HG03139 (cell line): ENCODE measurements at regions not wholly inside any gene's neighbourhood (a gene's known extent, or its start where the extent isn't known, plus 50 kb on each side); places are given as distances from the start of the nearest gene placed in this dataset.
"Not testable (repeated sequence)": the region's sequence is repeated elsewhere in the genome, so short reads cannot be mapped to it uniquely, and the experiment has no call there.

Source experiments
- ATAC-seq: cut with Tn5 transposase; IDR thresholded peaks from one replicate; pipeline ENCODE4 v1.9.1; 2021; ENCODE audit not compliant: unreplicated experiment

DNA sequence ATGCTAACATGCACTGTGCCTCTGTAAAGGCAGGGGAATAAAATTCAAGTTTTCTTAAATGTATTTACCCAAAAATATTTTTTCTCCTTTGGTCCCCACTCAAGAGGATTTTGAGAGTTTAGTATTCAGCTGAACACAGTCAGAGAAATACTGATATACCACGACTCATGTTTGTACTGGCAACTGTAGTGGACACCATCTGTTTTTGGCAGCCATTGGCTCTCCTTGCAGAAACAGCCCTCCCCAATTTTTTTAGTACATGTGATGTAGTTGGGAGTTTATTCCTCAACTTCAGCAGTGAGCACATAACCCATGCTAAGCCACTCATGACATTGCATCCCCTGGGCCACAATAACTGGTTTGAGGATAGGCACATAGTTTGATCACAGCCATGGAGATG lies 154.8 kb upstream of the POU3F1 start:
- ATAC-seq = no peak

DNA sequence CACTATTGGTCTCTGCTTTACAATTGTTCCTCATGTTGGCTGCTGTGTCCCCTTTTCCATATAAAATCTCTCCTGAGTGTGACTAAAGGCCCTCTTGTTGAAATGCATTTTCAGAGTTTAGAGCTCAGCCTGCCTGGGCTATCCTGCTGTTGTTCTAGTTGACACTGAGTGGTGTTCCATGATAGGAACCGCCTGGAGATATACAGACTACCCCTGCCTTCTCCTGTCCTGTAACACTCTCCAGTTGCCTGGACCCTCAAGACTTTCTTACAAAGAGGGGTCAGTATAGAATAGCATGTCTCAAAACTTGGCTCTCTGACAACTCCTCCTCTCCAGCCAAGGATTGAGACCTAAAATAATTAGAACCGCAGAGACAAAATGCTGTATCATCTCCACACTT lies 152.0 kb upstream of the POU3F1 start:
- ATAC-seq = no peak

DNA sequence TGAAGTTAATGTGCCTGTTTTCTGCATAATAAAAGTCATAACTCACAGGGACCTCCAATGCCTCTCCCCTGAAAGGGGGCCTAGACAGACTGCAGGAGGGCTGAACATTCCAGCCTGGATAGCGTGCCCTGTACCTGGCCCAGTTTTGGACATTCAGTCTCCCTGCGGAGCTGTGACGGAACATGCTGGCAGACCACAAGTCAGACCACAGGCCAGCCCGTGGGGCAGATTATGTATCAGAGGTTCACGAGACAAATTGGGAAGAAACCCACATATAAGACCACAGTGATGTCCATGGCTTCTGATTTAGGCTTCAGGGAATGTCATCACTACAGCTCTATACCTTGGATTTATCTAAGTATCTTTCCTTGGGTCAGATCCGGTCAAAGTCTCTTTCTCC lies 151.5 kb upstream of the POU3F1 start:
- no peak for ATAC-seq

DNA sequence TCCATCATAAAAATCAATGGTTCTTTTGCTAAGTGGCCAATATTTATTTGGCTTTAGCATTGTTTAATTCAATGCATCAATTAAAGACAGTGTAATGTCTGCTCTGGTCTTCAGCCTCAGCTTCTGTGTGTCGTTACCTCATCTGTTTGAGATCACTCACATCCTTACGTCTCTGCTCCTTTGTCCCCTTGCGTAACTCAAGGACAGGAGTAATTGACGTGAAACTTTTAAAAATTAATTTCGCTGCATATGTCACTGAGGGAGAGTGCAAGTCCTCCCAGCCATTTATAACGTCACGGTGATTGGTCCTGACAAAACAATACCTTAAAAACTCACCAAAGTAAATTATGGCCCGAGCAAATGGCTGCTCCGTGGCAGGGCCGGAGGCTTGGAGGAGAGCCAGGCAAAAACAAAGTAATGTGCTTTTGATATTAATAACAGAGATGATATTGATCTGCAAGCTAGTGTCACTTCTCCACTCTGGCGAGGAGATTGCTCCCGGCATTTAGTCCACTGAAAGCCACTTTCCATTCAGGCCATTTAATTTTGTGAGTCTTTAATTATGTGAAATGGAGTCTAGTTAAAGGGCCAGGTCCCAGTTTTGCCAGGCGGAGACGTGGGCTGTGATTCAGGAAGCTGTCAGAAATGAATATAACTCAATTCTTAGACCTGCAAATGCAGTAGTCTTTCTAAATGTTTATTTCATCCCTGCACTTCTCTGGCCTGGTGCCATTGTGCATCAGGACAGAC lies 150.9 kb upstream of the POU3F1 start:
- no peak for ATAC-seq

DNA sequence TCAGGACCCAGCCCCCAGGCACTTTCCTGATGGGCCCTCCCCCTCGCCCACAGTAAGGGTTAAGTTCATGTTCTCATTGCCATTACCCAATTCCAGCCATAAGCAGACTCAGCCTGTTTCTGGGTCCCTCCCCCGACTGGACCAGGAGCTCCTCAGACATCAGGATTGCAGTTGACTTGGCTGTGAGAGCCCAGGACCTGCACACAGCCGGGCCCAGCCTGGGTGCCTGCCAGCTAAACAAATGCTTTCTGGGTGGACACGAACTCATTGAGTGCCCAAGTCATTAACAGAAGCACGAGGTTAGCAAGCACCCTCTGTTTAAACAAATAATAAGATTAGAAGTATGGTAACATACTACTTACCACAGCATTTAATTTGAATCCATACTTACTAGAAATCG lies 147.9 kb upstream of the POU3F1 start:
- no peak for ATAC-seq

DNA sequence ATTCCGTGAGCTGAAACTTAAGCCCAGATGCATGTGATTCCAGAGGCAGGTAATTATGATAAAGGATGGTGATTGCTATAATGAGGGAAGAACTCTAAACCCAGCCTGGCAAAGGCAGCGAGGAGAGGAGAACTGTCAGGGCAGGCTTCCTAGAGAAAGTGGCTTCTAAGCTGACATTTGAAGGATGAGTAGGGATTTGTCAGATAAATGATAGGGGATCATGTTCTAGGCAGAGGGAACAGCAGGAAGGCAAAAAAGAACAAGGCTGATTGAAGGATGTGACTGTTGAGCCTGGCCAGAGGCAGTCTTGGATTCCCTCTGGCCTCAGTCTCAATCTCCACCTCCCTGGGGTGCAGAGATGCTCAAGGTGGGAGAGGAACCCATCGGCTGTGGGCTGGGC lies 146.4 kb upstream of the POU3F1 start:
- ATAC-seq = no peak

DNA sequence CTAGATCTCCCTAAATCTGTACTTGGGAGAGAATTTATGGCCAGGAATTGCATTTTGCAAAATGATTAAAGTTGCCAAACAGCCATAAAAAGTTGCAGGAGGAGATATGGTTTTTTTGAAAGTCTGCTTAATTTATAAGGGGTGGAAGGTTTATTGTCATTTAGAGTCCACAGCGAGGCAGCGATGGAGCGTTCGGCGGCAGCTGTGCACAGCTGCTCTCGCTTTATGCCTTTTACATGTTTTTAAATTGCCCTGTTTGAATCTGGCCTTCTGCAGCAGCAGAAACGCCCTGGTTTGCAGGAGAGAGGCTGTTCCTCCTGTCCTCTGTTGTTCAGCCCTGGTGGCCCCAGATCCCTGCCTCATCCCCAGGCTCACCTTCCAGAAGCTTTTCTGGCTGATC lies 144.9 kb upstream of the POU3F1 start:
- no peak for ATAC-seq

DNA sequence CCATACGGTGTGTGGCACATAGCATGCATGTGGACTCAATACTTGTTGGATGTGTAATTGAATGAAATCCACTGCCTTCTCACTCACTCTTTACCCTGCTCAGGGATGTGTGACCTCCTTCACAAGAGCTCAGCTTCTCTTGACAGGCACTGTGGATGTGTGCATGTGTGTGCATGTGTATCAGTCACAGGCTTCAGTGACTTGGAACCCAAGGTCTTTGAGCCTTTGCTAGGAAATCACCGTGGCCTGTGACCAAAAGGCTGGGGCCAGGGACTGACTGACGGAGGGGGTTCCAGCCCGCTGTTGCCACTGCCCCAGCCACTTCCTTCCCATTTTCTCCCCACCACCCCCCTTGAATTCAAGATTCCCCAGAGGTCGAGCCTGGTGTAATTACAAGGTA lies 144.4 kb upstream of the POU3F1 start:
- ATAC-seq = no peak

DNA sequence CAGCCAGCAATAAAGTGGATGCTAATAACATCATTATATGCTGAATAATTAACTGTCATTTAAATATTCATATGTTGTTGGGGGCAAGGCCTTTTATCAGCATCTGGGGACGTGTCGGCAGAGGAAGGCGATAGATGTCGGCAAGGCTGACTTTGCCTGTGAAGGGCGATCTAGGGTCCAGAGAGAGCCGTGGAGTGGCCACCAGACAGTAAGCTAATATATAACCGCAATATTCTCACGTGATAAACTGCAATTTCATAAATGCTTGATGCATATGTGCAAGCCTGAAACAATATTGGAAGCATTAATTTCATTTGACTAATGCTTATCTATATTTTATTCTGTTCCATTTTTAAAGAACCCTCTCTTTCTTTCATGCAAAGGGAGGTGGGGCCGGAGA lies 141.0 kb upstream of the POU3F1 start:
- no peak for ATAC-seq

DNA sequence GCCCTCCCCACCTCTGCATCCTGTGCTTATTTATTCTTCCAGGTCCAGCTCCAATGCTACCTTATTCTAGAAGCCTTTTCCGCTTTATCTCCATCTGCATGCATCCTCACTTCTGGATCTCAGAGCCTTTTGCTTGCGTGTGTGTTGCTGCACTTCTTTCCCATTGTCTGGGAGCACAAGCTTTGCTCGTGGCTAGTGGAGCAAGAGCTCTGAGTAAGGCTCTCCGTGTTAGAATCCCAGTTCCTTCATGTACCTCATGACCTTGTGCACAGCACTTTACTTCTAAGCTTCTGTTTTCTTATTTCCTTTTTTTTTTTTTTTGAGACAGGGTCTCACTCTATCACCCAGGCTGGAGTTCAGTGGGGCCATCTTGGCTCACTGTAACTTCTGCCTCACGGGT lies 140.0 kb upstream of the POU3F1 start:
- ATAC-seq = no peak

DNA sequence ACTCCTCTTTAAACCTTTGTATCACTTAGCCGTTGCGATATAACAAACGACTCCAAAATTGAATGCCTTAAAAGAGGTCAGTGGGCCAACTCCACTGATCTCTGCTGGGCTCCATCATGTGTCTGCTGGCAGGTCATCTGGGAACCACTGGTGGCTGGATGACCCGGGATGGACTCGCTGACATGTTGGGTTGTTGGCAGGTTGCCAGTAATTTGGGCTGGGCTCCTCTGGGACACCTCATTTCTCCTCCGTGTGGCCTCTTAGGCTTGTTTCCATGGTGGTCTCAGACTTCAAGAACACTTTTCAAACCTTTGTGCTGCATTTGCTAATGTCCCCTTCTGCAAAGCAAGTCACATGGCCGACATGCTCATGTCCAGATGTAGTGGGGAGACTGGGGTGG lies 139.3 kb upstream of the POU3F1 start:
- no peak for ATAC-seq

DNA sequence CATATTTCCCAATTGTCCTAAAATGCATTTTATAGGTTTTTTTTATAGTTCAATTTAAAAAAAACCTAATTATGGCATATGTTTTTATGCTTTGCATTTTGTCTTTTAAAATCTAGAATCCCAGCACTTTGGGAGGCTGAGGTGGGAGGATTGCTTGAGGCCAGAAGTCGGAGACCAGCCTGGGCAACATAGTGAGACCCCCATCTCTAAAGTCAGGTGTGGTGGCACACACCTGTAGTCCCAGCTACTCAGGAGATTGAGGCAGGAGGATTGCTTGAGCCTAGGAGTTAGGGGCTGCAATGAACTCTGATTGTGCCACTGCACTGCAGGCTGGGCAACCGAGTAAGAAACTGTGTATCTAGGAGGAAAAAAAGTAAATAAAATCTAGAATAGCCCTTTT lies 137.2 kb upstream of the POU3F1 start:
- no peak for ATAC-seq

DNA sequence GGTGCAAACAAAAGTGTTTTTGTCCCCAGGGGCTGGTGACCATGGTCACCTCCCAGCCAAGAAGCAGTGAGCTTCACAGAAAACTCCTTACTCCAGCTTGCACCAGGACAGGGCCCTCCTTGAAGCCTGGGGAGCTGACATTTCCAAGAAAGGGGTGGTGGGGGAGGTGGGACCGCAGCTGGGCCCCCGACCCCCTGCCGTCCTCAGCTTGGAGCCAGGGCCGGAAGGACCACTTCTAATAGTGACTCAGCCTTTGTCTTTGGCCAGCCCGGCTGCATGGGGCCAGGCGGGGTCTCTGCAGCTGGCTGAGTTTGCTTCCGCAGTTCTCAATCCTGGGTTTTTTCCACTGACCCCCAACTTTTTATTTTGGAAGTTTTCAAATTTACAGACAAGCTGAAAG lies 136.5 kb upstream of the POU3F1 start:
- no peak for ATAC-seq

DNA sequence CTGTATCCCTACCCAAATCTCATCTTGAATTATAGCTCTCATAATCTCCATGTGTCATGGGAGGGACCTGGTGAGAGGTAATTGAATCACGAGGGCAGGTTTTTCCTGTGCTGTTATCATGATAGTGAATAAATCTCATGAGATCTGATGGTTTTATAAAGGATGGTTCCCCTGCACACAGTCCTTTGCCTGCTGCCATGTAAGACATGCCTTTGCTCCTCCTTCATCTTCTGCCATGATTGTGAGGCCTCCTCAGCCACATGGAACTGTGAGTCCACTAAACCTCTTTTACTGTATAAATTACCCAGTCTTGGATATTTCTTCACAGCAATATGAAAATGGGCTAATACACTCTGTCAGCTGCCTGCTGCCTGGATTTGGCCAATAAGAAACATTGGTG lies 133.8 kb upstream of the POU3F1 start:
- ATAC-seq = not testable (repeated sequence)

DNA sequence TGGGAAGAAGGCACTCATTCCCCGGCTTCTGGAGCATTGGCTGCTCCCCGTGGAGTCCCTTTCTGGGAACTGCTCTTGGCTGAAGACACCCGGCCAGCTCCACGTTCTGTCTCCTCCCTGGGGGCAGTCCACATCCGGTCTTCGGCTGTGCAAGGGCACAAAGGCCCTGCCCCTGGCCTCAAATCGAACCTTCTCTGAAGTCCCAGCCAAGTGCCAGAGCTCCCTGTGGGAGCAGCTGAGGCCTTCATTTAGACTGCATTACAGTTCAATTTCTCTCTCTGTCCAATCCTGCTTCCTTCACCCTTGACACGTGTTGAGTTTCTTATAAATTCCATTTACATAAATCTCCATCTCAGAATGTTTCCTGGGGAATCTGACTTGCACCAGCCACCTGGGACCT lies 132.9 kb upstream of the POU3F1 start:
- ATAC-seq = no peak

DNA sequence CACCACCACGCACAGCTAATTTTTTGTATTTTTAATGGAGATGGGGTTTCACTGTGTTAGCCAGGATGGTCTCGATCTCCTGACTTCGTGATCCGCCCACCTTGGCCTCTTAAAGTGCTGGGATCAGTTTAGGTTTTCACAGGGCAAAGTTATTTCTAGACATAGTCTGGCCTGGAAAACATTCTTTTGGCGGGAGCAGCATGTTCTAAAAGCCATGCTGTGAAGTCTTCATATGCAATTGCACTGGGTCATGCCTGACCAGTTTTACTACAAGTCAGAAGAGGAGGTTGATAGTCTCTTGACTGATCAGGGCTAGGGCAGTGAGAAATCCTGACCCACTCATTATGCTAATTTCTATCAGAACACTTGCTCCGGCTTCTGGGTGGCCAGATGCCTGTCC lies 131.6 kb upstream of the POU3F1 start:
- no peak for ATAC-seq

DNA sequence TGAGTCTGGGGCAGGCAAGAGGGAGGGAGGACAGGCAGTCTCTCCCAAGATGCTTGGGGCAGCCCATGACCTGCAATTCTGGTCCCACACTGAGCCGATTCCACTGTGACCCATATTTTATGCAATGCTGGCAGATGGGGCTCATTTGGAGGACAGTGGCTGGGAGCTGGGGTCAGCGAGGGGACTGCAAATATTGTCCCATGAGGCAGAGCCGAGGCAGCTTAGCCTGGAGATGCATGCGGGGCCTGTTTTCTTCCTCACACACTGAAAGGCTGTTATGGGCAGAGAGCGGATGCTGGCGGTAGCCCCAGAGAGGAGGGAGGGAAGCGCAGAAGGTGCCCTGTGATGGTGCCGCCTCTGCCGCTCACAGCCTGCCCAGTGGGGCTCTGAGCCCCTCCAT lies 128.5 kb upstream of the POU3F1 start:
- no peak for ATAC-seq

DNA sequence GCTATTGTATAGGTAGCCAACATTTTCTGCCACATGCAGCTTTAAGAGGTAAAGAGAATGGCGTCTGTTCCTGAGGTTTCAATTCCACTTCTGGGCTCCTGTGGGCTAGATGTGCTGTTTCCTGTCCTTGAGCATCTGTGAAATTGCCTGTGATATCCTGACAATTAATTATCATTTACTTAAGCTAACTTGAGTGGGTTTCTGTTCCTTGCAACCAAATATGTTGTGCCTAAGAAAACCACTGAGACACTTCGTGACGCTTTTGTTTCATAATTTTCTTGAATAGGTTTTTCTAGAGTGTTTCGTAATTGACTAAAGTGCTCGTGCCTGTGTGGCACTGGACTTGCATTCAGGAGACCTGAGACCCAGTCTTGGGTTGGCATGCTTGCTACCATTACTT lies 127.3 kb upstream of the POU3F1 start:
- no peak for ATAC-seq

DNA sequence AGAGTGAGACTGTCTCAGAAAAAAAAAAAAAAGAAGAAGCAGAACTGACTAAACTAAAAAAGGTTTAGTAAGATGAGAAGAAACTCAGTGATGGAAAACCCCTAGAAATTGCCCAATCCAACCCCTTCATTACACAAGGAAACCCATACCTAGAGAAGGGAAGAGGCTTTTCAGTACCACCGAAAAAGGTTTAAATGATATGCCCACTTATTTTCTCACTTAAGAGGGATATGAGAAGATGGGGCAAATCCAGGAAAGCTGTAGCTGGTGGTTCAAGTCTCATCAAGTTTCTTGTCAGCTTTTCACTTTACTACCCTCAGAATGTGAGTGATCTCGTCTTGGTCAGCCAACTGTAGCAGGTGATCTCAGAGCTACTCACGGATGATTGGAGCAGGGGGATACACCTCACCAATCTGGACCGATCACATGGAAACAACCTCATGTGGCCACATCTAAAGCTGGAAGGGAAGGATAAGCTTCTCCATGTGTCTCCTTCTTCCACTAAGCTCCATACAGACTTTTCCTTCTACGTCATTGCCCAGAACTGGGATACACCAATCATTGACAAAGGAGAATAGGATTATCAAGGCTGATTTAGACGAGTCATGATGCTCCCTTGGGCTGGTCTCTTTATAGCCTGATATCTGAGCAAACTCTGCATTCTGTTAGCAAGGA lies 126.7 kb upstream of the POU3F1 start:
- ATAC-seq = no peak

DNA sequence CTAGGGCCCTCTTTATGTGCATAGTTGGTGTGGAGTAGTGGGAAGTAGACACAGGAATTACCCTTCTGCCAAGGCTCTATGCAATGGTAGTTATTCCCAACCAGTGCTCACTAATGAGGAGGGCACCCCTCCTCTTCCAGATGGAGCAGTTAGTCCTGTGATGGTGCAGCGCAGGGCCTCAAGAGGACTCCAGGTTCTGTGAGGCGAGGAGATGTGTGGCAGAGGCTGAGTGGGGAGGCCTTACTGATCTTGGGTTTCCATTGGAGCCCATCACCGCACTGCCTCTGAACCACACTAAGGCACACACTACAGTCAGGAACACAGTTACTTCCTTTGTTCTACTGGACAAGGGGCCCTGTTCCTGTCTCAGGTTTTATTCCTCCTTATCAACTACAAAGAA lies 122.5 kb upstream of the POU3F1 start:
- no peak for ATAC-seq

DNA sequence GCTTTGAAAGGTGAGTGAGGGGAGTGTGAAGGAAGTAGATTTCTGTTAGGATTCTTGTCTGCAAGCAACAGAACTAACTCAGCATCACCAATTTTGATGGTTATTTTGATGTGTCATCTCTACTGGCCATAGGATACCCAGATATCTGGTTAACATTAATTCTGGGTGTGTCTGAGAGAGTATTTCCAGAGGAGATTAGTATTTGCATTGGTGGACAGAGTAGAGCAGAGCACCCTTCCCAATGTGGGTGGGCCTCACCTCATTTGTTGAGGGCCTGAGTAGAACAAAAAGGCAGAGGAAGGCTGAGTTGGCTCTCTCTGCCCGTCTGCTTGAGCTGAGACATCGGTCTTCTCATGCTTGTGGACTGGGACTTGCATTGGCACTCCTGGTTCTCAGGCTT lies 121.8 kb upstream of the POU3F1 start:
- ATAC-seq = no peak

DNA sequence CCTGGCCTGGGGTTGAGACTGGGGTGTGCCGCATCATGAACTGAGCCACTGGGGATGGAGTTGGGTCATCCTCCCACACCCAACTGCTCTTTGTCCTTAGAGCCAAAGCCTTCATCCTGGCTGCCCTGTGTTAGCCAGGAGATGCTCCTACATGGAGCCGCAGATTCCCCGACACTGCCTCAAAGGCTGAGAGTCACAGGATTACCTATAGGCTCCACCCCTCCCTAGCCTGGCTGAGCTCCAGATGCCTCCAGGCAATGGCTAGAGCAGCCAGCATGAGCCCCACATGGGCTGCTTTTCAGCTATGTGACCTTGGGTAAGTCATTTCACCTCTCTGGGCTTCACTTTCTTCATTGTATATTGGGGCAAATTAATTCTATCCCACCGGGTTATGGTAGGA lies 119.9 kb upstream of the POU3F1 start:
- ATAC-seq = no peak
